OCI-LY1 (cell line): ENCODE measurements at regions not wholly inside any gene's neighbourhood (a gene's known extent, or its start where the extent isn't known, plus 50 kb on each side); places are given as distances from the start of the nearest gene placed in this dataset.

Source experiments
- H2AFZ ChIP-seq: fragments of 200-600 bp; sonication (generic), shearing (Covaris generic); 2 replicates; pipeline ENCODE4 v1.6.0; 2014; ENCODE audit warnings: antibody characterized with exemption, mild to moderate bottlenecking, low read length
- H3F3A ChIP-seq: fragments of 200-600 bp; sonication (generic), shearing (Covaris generic); 2 replicates; pipeline ENCODE4 v1.6.0; 2014; ENCODE audit warnings: mild to moderate bottlenecking, antibody characterized with exemption, low read length, moderate library complexity; ENCODE audit not compliant: insufficient read depth
- H3K27ac ChIP-seq: fragments of 200-600 bp; sonication (generic); 2 replicates; pipeline ENCODE4 v1.5.1; 2014; ENCODE audit warnings: low read length, mixed run types, mild to moderate bottlenecking, low read depth; ENCODE audit not compliant: poor library complexity, severe bottlenecking
- H3K27me3 ChIP-seq: fragments of 200-600 bp; sonication (generic); 2 replicates; pipeline ENCODE4 v1.6.0; 2014; ENCODE audit warnings: antibody characterized with exemption, mild to moderate bottlenecking, low read length, moderate library complexity; ENCODE audit not compliant: insufficient read depth
- H3K36me3 ChIP-seq: fragments of 200-600 bp; sonication (generic); 2 replicates; pipeline ENCODE4 v1.6.1; 2014; ENCODE audit warnings: mild to moderate bottlenecking, antibody characterized with exemption, low read length, moderate library complexity, mixed read lengths; ENCODE audit not compliant: insufficient read depth
- H3K4me1 ChIP-seq: fragments of 200-600 bp; sonication (generic); 2 replicates; pipeline ENCODE4 v1.5.1; 2014; ENCODE audit warnings: mild to moderate bottlenecking, low read length, moderate library complexity; ENCODE audit not compliant: insufficient read depth, severe bottlenecking
- H3K4me2 ChIP-seq: fragments of 200-600 bp; sonication (generic), shearing (Covaris generic); 2 replicates; pipeline ENCODE4 v1.6.1; 2014; ENCODE audit warnings: low read length
- H3K4me3 ChIP-seq: fragments of 200-600 bp; sonication (generic); 2 replicates; pipeline ENCODE4 v1.5.1; 2014; ENCODE audit warnings: low read length, low read depth, mild to moderate bottlenecking, mixed read lengths; ENCODE audit not compliant: poor library complexity, severe bottlenecking
- H3K79me2 ChIP-seq: fragments of 200-600 bp; shearing (Covaris generic); 2 replicates; pipeline ENCODE4 v1.6.1; 2016; ENCODE audit warnings: mixed run types, low read length, mixed read lengths; ENCODE audit not compliant: insufficient read depth
- H3K9ac ChIP-seq: fragments of 200-600 bp; sonication (generic), shearing (Covaris generic); 2 replicates; pipeline ENCODE4 v1.6.1; 2014; ENCODE audit warnings: mild to moderate bottlenecking, low read length, mixed read lengths
- H3K9me2 ChIP-seq: fragments of 200-600 bp; sonication (generic), shearing (Covaris generic); 2 replicates; pipeline ENCODE4 v1.6.1; 2014; ENCODE audit warnings: low read depth, mild to moderate bottlenecking, low read length, mixed read lengths
- H3K9me3 ChIP-seq: fragments of 200-600 bp; shearing (Covaris generic); 2 replicates; pipeline ENCODE4 v1.6.1; 2014; ENCODE audit warnings: low read length, mixed read lengths
- H4K20me1 ChIP-seq: fragments of 200-600 bp; sonication (generic), shearing (Covaris generic); 2 replicates; pipeline ENCODE4 v1.6.0; 2016; ENCODE audit warnings: mild to moderate bottlenecking, low read length; ENCODE audit not compliant: insufficient read depth
- CTCF ChIP-seq: fragments of 200-600 bp; sonication (generic), shearing (Covaris generic); IDR thresholded peaks from 2 replicates; pipeline ENCODE4 v1.5.1; 2017; ENCODE audit warnings: mild to moderate bottlenecking, antibody characterized with exemption, low read length, moderate library complexity, mixed read lengths
- EZH2 ChIP-seq: fragments of 200-600 bp; sonication (generic), shearing (Covaris generic); IDR thresholded peaks from 2 replicates; pipeline ENCODE4 v1.8.0; 2017; ENCODE audit warnings: borderline replicate concordance, mixed run types, mild to moderate bottlenecking, antibody characterized with exemption, low read length, moderate library complexity, mixed read lengths

- Histone ChIP-seq H3K9me2 (no peaks in the 10 kb centered on the region), H3K4me2 (no peak overlapping the region), H3K4me1 (no peaks in the 10 kb centered on the region), H4K20me1 (no peaks in the 10 kb centered on the region), H3K27ac (no peak overlapping the region), H3K79me2 (no peaks in the 10 kb centered on the region), H3K9me3 (no peaks in the 10 kb centered on the region), H2AFZ (no peak overlapping the region), H3K4me3 (no peak overlapping the region), H3F3A (no peaks in the 10 kb centered on the region), H3K27me3 (no peaks in the 10 kb centered on the region), H3K9ac (no peak overlapping the region), H3K36me3 (no peaks in the 10 kb centered on the region)
- TF ChIP-seq EZH2 (no peak), CTCF (no peak)
These were observed 111.6 kb upstream of the GLI3 start for GRCh38 chr7:42348631-42349030.

- Histone ChIP-seq H3K9me3 (no peaks in the 10 kb centered on the region), H3K27me3 (no peaks in the 10 kb centered on the region), H3K9ac (no peak overlapping the region), H3K9me2 (no peaks in the 10 kb centered on the region), H2AFZ (no peak overlapping the region), H4K20me1 (no peaks in the 10 kb centered on the region), H3K4me3 (no peak overlapping the region), H3K79me2 (no peaks in the 10 kb centered on the region), H3F3A (no peaks in the 10 kb centered on the region), H3K4me2 (no peak overlapping the region), H3K27ac (no peak overlapping the region), H3K36me3 (no peaks in the 10 kb centered on the region), H3K4me1 (no peaks in the 10 kb centered on the region)
- TF ChIP-seq CTCF (no peak), EZH2 (no peak)
These were observed 111.1 kb upstream of the GLI3 start for GRCh38 chr7:42348071-42348470.

GRCh38 chr7:42347616-42348015 lies 110.6 kb upstream of the GLI3 start:
- Histone ChIP-seq H4K20me1 (no peaks in the 10 kb centered on the region), H3K79me2 (no peaks in the 10 kb centered on the region), H3K27me3 (no peaks in the 10 kb centered on the region), H3K4me2 (no peak overlapping the region), H3K36me3 (no peaks in the 10 kb centered on the region), H2AFZ (no peak overlapping the region), H3K4me3 (no peak overlapping the region), H3K4me1 (no peaks in the 10 kb centered on the region), H3K9ac (no peak overlapping the region), H3K9me2 (no peaks in the 10 kb centered on the region), H3K9me3 (no peaks in the 10 kb centered on the region), H3K27ac (no peak overlapping the region), H3F3A (no peaks in the 10 kb centered on the region)
- TF ChIP-seq EZH2 (no peak), CTCF (no peak)
